ENCODE measurements at regions not wholly inside any gene's neighbourhood (a gene's known extent, or its start where the extent isn't known, plus 50 kb on each side); places are given as distances from the start of the nearest gene placed in this dataset.
A peak's percentile ranks its signal among the peaks of the same experiment; 100 is the strongest.

- Histone ChIP-seq H3K27me3 (no peaks in the 10 kb centered on the region), H3K9me3 (no peaks in the 10 kb centered on the region), H3K4me1 (peaks cover 3 to 31% (median 19%) of the 10 kb centered on the region in 9 donors), H3K4me3 (no peak overlapping the region), H3K36me3 (no peaks in the 10 kb centered on the region), H3K27ac (no peak overlapping the region)
- DNase-seq, result no peak
- 91 to 92% methylated on average over 2 of the region's 2 CpGs for WGBS, 2 donors
- intact Hi-C loops (cut with DNase I), result loop anchor here in 1 of 10 donors (5.0 kb wide), 1 partner anchor 133 kb away; the partner anchor contains the start of gene IL6
- no peak for ATAC-seq
- TF ChIP-seq, protein P1, sequence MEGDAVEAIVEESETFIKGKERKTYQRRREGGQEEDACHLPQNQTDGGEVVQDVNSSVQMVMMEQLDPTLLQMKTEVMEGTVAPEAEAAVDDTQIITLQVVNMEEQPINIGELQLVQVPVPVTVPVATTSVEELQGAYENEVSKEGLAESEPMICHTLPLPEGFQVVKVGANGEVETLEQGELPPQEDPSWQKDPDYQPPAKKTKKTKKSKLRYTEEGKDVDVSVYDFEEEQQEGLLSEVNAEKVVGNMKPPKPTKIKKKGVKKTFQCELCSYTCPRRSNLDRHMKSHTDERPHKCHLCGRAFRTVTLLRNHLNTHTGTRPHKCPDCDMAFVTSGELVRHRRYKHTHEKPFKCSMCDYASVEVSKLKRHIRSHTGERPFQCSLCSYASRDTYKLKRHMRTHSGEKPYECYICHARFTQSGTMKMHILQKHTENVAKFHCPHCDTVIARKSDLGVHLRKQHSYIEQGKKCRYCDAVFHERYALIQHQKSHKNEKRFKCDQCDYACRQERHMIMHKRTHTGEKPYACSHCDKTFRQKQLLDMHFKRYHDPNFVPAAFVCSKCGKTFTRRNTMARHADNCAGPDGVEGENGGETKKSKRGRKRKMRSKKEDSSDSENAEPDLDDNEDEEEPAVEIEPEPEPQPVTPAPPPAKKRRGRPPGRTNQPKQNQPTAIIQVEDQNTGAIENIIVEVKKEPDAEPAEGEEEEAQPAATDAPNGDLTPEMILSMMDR (IDR thresholded peaks at IDR 0.05), result no peak
Observed at GRCh38 chr7:22594020-22594419, 94.0 kb upstream of the STEAP1B start.

DNA sequence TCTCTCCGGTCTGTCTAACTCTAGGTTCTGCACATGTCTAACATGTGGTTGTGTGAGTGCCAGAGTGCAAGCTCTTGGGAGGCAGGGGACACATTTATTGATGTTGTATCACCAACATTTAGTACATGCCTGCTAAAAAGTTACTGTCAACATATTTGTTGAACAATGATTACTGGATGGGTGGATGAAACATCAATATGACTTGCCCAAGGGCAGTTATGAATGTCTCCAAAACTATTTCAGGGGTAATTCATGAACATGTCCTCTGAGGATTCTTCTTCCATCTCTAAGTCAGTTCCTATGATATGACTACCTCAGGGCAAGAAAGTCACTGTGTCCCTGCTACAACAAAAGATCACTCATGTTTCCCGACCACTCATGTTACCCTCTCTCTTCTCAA is 91.3 kb upstream of the STEAP1B start:
- DNase-seq, result no peak
- Histone ChIP-seq H3K9me3 (no peaks in the 10 kb centered on the region), H3K4me3 (no peak overlapping the region), H3K4me1 (peaks cover 15 to 56% (median 45%) of the 10 kb centered on the region in 9 donors), H3K36me3 (no peaks in the 10 kb centered on the region), H3K27me3 (no peaks in the 10 kb centered on the region), H3K27ac (peak overlapping the region in 7 of 10 donors; percentile 34 to 93 (median 85))
- ATAC-seq, result no peak
- intact Hi-C loops (cut with DNase I), result loop anchor here in 1 of 10 donors (5.0 kb wide), 1 partner anchor 136 kb away; the partner anchor contains the start of gene IL6
- TF ChIP-seq, protein P1 (IDR thresholded peaks at IDR 0.05), result no peak
- 94 to 99% methylated on average over 2 of the region's 2 CpGs for WGBS, 2 donors

- WGBS, 2 donors, result 31 to 44% methylated on average over 10 of the region's 10 CpGs
- Histone ChIP-seq H3K4me3 (peak overlapping the region in 5 of 10 donors; percentile 4 to 25 (median 20)), H3K27me3 (no peaks in the 10 kb centered on the region), H3K36me3 (no peaks in the 10 kb centered on the region), H3K27ac (peak overlapping the region; percentile 52 to 93 (median 79)), H3K9me3 (no peaks in the 10 kb centered on the region), H3K4me1 (peaks cover 17 to 63% (median 51%) of the 10 kb centered on the region in 9 donors)
- TF ChIP-seq, protein P1 (IDR thresholded peaks at IDR 0.05), result no peak
- intact Hi-C loops (cut with DNase I), result loop anchor here in 5 of 10 donors (2.0 to 5.0 kb wide), 5 partner anchors 25 to 138 kb away; partner anchors contain the start of gene IL6 (in 3 of the 5)
- ATAC-seq (peak; percentile 88 to 96 (median 94)), DNase-seq (peak; percentile 68 to 89)
Observed at GRCh38 chr7:22589641-22590201, 89.7 kb upstream of the STEAP1B start.

DNA sequence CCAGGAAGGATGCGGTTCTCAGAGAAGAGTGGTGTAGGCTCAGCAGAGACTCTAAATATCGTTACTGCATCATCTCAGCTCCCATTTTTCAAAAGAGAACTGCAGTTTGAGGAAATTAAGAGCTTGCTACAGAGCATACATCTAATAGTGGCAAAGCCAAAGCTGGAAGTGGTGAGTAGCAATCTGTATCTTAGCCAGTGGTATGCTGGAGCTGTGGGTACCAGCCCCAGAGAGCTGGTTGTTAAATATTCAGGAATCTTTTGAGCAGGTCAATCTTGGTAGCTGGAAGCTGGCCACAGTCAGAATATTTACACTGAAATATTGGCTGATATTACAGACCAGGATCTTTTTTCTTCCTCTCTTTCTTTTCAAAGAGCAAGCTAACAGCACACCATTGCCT is 88.4 kb upstream of the STEAP1B start:
- WGBS, 2 donors, result 93% methylated on average over 2 of the region's 2 CpGs
- H3K27me3 ChIP-seq, result no peaks in the 10 kb centered on the region
- no peak for DNase-seq
- H3K9me3 ChIP-seq, result no peaks in the 10 kb centered on the region
- no peaks in the 10 kb centered on the region for H3K36me3 ChIP-seq
- peak overlapping the region in 9 of 10 donors; percentile 64 to 93 (median 79) for H3K27ac ChIP-seq
- H3K4me3 ChIP-seq, result no peak overlapping the region
- peaks cover 19 to 77% (median 65%) of the 10 kb centered on the region in 9 donors for H3K4me1 ChIP-seq
- intact Hi-C loops (cut with DNase I), result loop anchor here in 5 of 10 donors (2.0 to 5.0 kb wide), 5 partner anchors 24 to 139 kb away; partner anchors contain the start of gene IL6 (in 2 of the 5)
- TF ChIP-seq, protein P1 (IDR thresholded peaks at IDR 0.05), result no peak
- no peak for ATAC-seq
